ENCODE measurements at regions not wholly inside any gene's neighbourhood (a gene's known extent, or its start where the extent isn't known, plus 50 kb on each side); places are given as distances from the start of the nearest gene placed in this dataset.

DNA sequence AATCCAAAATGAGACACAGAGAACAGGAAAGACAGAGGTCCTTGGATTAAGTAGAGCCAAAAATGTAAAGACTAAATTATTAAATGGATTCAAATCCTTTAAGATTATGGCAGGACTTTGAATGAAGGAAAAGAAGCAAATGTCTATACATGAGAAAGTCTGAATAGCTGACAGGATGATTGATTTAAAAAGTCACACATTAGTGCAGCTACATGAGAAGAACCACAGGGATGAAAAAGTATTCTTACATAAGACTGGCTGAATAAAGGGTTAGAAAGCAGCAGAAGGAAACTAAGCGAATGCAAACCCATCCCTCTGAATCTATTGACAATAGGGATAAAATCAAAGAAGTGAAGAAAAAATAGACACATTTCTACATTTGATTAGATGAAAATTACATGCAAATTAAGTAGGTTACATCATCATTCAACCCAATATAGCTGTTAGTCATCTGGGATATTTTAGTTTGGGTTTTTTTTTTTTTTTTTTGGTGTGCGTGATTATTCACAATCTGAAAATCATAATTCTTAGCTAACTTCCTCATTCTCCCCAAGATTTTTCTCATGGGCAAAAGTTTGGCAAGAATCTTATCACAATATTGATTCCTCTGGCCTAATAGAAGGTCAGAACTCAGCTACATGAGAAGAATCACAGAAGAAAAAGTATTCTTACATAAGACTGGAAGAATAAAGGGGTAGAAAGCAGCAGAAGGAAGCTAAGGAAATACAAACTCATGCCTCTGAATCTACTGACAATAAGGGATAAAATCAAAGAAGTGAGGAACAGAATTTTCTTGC is 845.4 kb downstream of the HACE1 start:
- TF ChIP-seq EP300 (IDR thresholded peaks at IDR 0.05; ENCODE audit: borderline replicate concordance in 1 of 2, low read depth in 2 of 2, low read length in 2 of 2): no peak
- no peak for TF ChIP-seq GTF2F1 (IDR thresholded peaks at IDR 0.05; ENCODE audit: borderline replicate concordance, low read depth, low read length)
- TF ChIP-seq GABPA (IDR thresholded peaks at IDR 0.05; ENCODE audit: borderline replicate concordance, insufficient read depth, low read length): no peak
- TF ChIP-seq NANOG (IDR thresholded peaks at IDR 0.05; ENCODE audit: insufficient read depth, low read depth, low read length, poor library complexity, severe bottlenecking): no peak

All from H1 (cell line).